Activated T-cell treated with anti-CD3 and anti-CD28 coated beads, Interleukin-2, amount 50 U/mL, for 1 hour (primary cell): ENCODE measurements at regions not wholly inside any gene's neighbourhood (a gene's known extent, or its start where the extent isn't known, plus 50 kb on each side); places are given as distances from the start of the nearest gene placed in this dataset.

Experiments used
- DNase-seq: peaks from one replicate; pipeline ENCODE4 v3.0.0-alpha.2; 2020

GRCh38 chrX:43590150-43590549 is 65.9 kb upstream of the MAOA start:
- no peak for DNase-seq

- DNase-seq = no peak
These were observed 63.5 kb upstream of the MAOA start for GRCh38 chrX:43592597-43592996.

- no peak for DNase-seq
These were observed 60.2 kb upstream of the MAOA start for GRCh38 chrX:43595931-43596330.

- no peak for DNase-seq
These were observed 51.3 kb upstream of the MAOA start for GRCh38 chrX:43604753-43605152.

GRCh38 chrX:43605351-43605750 is 50.7 kb upstream of the MAOA start:
- no peak for DNase-seq
